H9 (cell line): ENCODE measurements at regions not wholly inside any gene's neighbourhood (a gene's known extent, or its start where the extent isn't known, plus 50 kb on each side); places are given as distances from the start of the nearest gene placed in this dataset.

Experiments used
- DNase-seq: peaks from one replicate; pipeline ENCODE4 v3.0.0-alpha.2; 2017
- H2AFZ ChIP-seq: one replicate; pipeline ENCODE4 v1.6.1; 2013; ENCODE audit warnings: mild to moderate bottlenecking, low read length, control low read depth, moderate library complexity
- H2AK5ac ChIP-seq: 2 replicates; pipeline ENCODE4 v1.6.1; 2013; ENCODE audit warnings: low read length, control low read depth, mixed read lengths; ENCODE audit not compliant: insufficient read length
- H2BK120ac ChIP-seq: one replicate; pipeline ENCODE4 v1.6.1; 2013; ENCODE audit warnings: low read depth, mild to moderate bottlenecking, low read length, control low read depth, inconsistent platforms; ENCODE audit not compliant: poor library complexity, severe bottlenecking
- H2BK12ac ChIP-seq: 2 replicates; pipeline ENCODE4 v1.6.1; 2013; ENCODE audit warnings: low read length, control low read depth, mixed read lengths, low read depth; ENCODE audit not compliant: insufficient read length
- H2BK15ac ChIP-seq: 2 replicates; pipeline ENCODE4 v1.6.1; 2013; ENCODE audit warnings: low read depth, low read length, control low read depth
- H2BK20ac ChIP-seq: one replicate; pipeline ENCODE4 v1.6.1; 2013; ENCODE audit warnings: low read depth, mild to moderate bottlenecking, low read length, control low read depth, inconsistent platforms; ENCODE audit not compliant: poor library complexity, severe bottlenecking
- H2BK5ac ChIP-seq: 2 replicates; pipeline ENCODE4 v1.6.1; 2013; ENCODE audit warnings: low read length, control low read depth, mixed read lengths; ENCODE audit not compliant: insufficient read length
- H3K14ac ChIP-seq: 2 replicates; pipeline ENCODE4 v1.6.1; 2013; ENCODE audit warnings: low read length, control low read depth; ENCODE audit not compliant: insufficient read depth
- H3K18ac ChIP-seq: 2 replicates; pipeline ENCODE4 v1.6.1; 2013; ENCODE audit warnings: low read depth, mild to moderate bottlenecking, mixed read lengths, low read length, control low read depth; ENCODE audit not compliant: insufficient read length
- H3K23ac ChIP-seq: 2 replicates; pipeline ENCODE4 v1.6.1; 2013; ENCODE audit warnings: low read length, control low read depth, mixed read lengths, low read depth; ENCODE audit not compliant: insufficient read length
- H3K23me2 ChIP-seq: 2 replicates; pipeline ENCODE4 v1.6.1; 2013; ENCODE audit warnings: low read depth, mild to moderate bottlenecking, mixed read lengths, low read length, control low read depth; ENCODE audit not compliant: insufficient read length, poor library complexity, severe bottlenecking
- H3K27ac ChIP-seq: 2 replicates; pipeline ENCODE4 v1.5.1; 2013; ENCODE audit warnings: low read length, control low read depth, mixed read lengths, low read depth; ENCODE audit not compliant: insufficient read length
- H3K27me3 ChIP-seq: 2 replicates; pipeline ENCODE4 v1.6.1; 2013; ENCODE audit warnings: low read length, control low read depth, inconsistent platforms; ENCODE audit not compliant: insufficient read depth
- H3K4ac ChIP-seq: 2 replicates; pipeline ENCODE4 v1.6.1; 2013; ENCODE audit warnings: low read depth, mild to moderate bottlenecking, control low read depth, inconsistent platforms, low read length, moderate library complexity
- H3K4me1 ChIP-seq: 2 replicates; pipeline ENCODE4 v1.6.1; 2013; ENCODE audit warnings: low read length, control low read depth, inconsistent platforms; ENCODE audit not compliant: insufficient read depth
- H3K4me2 ChIP-seq: 2 replicates; pipeline ENCODE4 v1.6.1; 2013; ENCODE audit warnings: low read length, control low read depth, mixed read lengths; ENCODE audit not compliant: insufficient read length, insufficient read depth
- H3K56ac ChIP-seq: 2 replicates; pipeline ENCODE4 v1.6.1; 2013; ENCODE audit warnings: low read depth, mild to moderate bottlenecking, mixed read lengths, low read length, control low read depth; ENCODE audit not compliant: insufficient read length
- H3K79me1 ChIP-seq: 2 replicates; pipeline ENCODE4 v1.6.1; 2013; ENCODE audit warnings: low read depth, mild to moderate bottlenecking, moderate library complexity, low read length, control low read depth, inconsistent platforms; ENCODE audit not compliant: insufficient read depth, poor library complexity, severe bottlenecking
- H3K79me2 ChIP-seq: 2 replicates; pipeline ENCODE4 v1.6.1; 2013; ENCODE audit warnings: low read length, control low read depth, inconsistent platforms; ENCODE audit not compliant: insufficient read depth
- H3K9ac ChIP-seq: 2 replicates; pipeline ENCODE4 v1.6.1; 2013; ENCODE audit warnings: low read length, control low read depth, mixed read lengths; ENCODE audit not compliant: insufficient read length; ENCODE audit errors: extremely low read depth
- H3K9me3 ChIP-seq: one replicate; pipeline ENCODE4 v1.6.1; 2013; ENCODE audit warnings: low read depth, low read length, inconsistent platforms; ENCODE audit not compliant: control insufficient read depth
- H3T11ph ChIP-seq: one replicate; pipeline ENCODE4 v1.6.1; 2013; ENCODE audit warnings: mild to moderate bottlenecking, low read length, control low read depth, inconsistent platforms
- H4K20me1 ChIP-seq: one replicate; pipeline ENCODE4 v1.6.1; 2013; ENCODE audit not compliant: control insufficient read depth, insufficient read length, insufficient read depth
- H4K5ac ChIP-seq: 2 replicates; pipeline ENCODE4 v1.6.1; 2013; ENCODE audit warnings: low read depth, mild to moderate bottlenecking, mixed read lengths, low read length, control low read depth; ENCODE audit not compliant: insufficient read length
- H4K8ac ChIP-seq: replicated peaks from 2 replicates; pipeline ENCODE4 v1.6.1; 2013; ENCODE audit warnings: low read length, control low read depth, mixed read lengths, low read depth; ENCODE audit not compliant: insufficient read length
- H4K91ac ChIP-seq: 2 replicates; pipeline ENCODE4 v1.6.1; 2013; ENCODE audit warnings: low read depth, mild to moderate bottlenecking, moderate library complexity, mixed read lengths, low read length, control low read depth; ENCODE audit not compliant: insufficient read length
- H3K27ac Mint-ChIP-seq, 3 experiments: 2 replicates in 2 of 3; 3 replicates in 1 of 3; pipeline ENCODE4 v1.8.0; 2020 to 2021; ENCODE audit warnings: mixed read lengths in 3 of 3, mild to moderate bottlenecking in 1 of 3, moderate library complexity in 1 of 3
- H3K27me3 Mint-ChIP-seq: 2 replicates; pipeline ENCODE4 v1.8.0; 2021; ENCODE audit warnings: low read depth, mild to moderate bottlenecking, moderate library complexity, mixed read lengths
- H3K36me3 Mint-ChIP-seq, 3 experiments: 2 replicates in 2 of 3; 3 replicates in 1 of 3; pipeline ENCODE4 v1.8.0; 2020 to 2021; ENCODE audit warnings: low read depth in 3 of 3, mixed read lengths in 3 of 3; ENCODE audit not compliant: insufficient read depth in 1 of 3
- H3K4me1 Mint-ChIP-seq, 2 experiments: 2 replicates each; pipeline ENCODE4 v1.8.0; 2020; ENCODE audit warnings: mixed read lengths in 2 of 2
- H3K4me3 Mint-ChIP-seq, 2 experiments: 2 replicates in 1 of 2; 3 replicates in 1 of 2; pipeline ENCODE4 v1.8.0; 2020 to 2021; ENCODE audit warnings: mild to moderate bottlenecking in 2 of 2, mixed read lengths in 2 of 2, moderate library complexity in 1 of 2
- H3K9me3 Mint-ChIP-seq, 2 experiments: 2 replicates in 1 of 2; 3 replicates in 1 of 2; pipeline ENCODE4 v1.8.0; 2020; ENCODE audit warnings: mild to moderate bottlenecking in 2 of 2, mixed read lengths in 2 of 2, moderate library complexity in 1 of 2
- CTCF ChIP-seq: fragments of 200-600 bp; sonication (generic); conservative IDR thresholded peaks from 3 replicates; pipeline ENCODE4 v1.8.0; 2021; ENCODE audit warnings: antibody characterized with exemption, mild to moderate bottlenecking
- WGBS: extraction: QIAGEN DNeasy Blood & Tissue Kit; methylation state at CpG from one replicate; pipeline ENCODE4 v1.1.7; 2013; ENCODE audit warnings: missing lambda C conversion rate, low lambda C conversion rate, mixed read lengths; ENCODE audit not compliant: insufficient read length; ENCODE audit errors: extremely low coverage; 5-methylcytosine and 5-hydroxymethylcytosine counted together

GRCh38 chr5:15007646-15008045, 136.1 kb upstream of the ANKH start:
- no peak overlapping the region for H4K5ac ChIP-seq

More at GRCh38 chr5:15007646-15008045, 136.1 kb upstream of the ANKH start:
- Mint-ChIP-seq H3K9me3 (no peaks in the 10 kb centered on the region), H3K4me1 (peaks cover 11 to 12% of the 10 kb centered on the region in 2 experiments), H3K36me3 (no peaks in the 10 kb centered on the region; a peak in 1 of 7 replicates), H3K4me3 (no peak overlapping the region), H3K27me3 (peaks cover 12% of the 10 kb centered on the region), H3K27ac (no peak overlapping the region)
- TF ChIP-seq CTCF, result no peak
- Histone ChIP-seq H3K4ac (no peak overlapping the region), H4K8ac (no peak overlapping the region), H4K91ac (no peak overlapping the region), H3K9me3 (no peaks in the 10 kb centered on the region), H2AK5ac (no peak overlapping the region), H3K79me2 (no peaks in the 10 kb centered on the region), H3K27ac (no peak overlapping the region), H3K27me3 (no peaks in the 10 kb centered on the region), H3K23me2 (no peaks in the 10 kb centered on the region), H2BK15ac (no peak overlapping the region), H3K79me1 (no peaks in the 10 kb centered on the region), H3K23ac (no peak overlapping the region), H3K4me2 (no peak overlapping the region), H2BK12ac (no peak overlapping the region), H2BK120ac (no peak overlapping the region), H2AFZ (no peak overlapping the region), H3K4me1 (peaks cover 5% of the 10 kb centered on the region; the same call in 1 of the 2 replicates), H3K56ac (no peak overlapping the region), H3K18ac (no peak overlapping the region), H3K9ac (no peak overlapping the region), H2BK5ac (no peak overlapping the region), H3T11ph (no peak overlapping the region), H4K20me1 (no peaks in the 10 kb centered on the region), H3K14ac (no peak overlapping the region), H2BK20ac (no peak overlapping the region)
- DNase-seq, result no peak
- no CpG with 5 or more reads among the region's 4 CpGs for WGBS
